ENCODE measurements at regions not wholly inside any gene's neighbourhood (a gene's known extent, or its start where the extent isn't known, plus 50 kb on each side); places are given as distances from the start of the nearest gene placed in this dataset.

DNA sequence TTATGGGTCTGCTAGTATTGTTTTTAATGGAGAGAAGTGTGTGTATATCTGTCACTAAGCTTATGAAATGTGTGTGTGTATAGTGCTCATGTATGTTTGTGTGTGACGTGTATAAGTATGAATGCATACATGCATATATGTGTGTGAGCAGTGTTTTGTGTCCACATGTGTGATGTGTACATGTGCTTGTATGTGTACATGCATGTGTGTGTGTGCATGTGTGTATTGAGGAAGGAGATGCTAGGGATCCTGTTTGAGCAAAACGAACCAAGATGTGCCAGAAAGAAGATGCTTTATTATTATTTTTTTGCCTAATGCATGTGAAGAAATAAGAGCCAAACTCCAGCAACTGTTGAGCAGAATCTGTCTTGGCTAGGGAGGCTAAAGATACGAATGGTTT lies 301.3 kb upstream of the SKOR2 start:
- Histone ChIP-seq H3K4me1 (ENCODE audit: insufficient read depth) (no peaks in the 10 kb centered on the region), H3K27ac (no peak overlapping the region), H3K9me2 (replicated peaks; ENCODE audit: insufficient read depth) (no peaks in the 10 kb centered on the region), H3K9me3 (ENCODE audit: low read depth) (no peaks in the 10 kb centered on the region), H3K27me3 (no peaks in the 10 kb centered on the region), H3K4me3 (no peak overlapping the region), H3K79me2 (no peaks in the 10 kb centered on the region), H2AFZ (no peak overlapping the region), H3K4me2 (no peak overlapping the region), H4K20me1 (ENCODE audit: insufficient read depth, poor library complexity, severe bottlenecking) (no peaks in the 10 kb centered on the region), H3K36me3 (replicated peaks; ENCODE audit: insufficient read depth, low read depth) (no peaks in the 10 kb centered on the region)
- TF ChIP-seq EZH2phosphoT487 (IDR thresholded peaks at IDR 0.05; ENCODE audit: low read depth, severe bottlenecking, unreplicated experiment) (no peak), EZH2 (IDR thresholded peaks at IDR 0.05; ENCODE audit: borderline replicate concordance) (no peak)
- TF ChIP-seq, protein P1, sequence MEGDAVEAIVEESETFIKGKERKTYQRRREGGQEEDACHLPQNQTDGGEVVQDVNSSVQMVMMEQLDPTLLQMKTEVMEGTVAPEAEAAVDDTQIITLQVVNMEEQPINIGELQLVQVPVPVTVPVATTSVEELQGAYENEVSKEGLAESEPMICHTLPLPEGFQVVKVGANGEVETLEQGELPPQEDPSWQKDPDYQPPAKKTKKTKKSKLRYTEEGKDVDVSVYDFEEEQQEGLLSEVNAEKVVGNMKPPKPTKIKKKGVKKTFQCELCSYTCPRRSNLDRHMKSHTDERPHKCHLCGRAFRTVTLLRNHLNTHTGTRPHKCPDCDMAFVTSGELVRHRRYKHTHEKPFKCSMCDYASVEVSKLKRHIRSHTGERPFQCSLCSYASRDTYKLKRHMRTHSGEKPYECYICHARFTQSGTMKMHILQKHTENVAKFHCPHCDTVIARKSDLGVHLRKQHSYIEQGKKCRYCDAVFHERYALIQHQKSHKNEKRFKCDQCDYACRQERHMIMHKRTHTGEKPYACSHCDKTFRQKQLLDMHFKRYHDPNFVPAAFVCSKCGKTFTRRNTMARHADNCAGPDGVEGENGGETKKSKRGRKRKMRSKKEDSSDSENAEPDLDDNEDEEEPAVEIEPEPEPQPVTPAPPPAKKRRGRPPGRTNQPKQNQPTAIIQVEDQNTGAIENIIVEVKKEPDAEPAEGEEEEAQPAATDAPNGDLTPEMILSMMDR (IDR thresholded peaks at IDR 0.05; ENCODE audit: poor library complexity): no peak
- WGBS (ENCODE audit: low lambda C conversion rate, missing lambda C conversion rate): 85% methylated on average over 3 of the region's 3 CpGs
- DNase-seq (ENCODE audit: low spot score): no peak

DNA sequence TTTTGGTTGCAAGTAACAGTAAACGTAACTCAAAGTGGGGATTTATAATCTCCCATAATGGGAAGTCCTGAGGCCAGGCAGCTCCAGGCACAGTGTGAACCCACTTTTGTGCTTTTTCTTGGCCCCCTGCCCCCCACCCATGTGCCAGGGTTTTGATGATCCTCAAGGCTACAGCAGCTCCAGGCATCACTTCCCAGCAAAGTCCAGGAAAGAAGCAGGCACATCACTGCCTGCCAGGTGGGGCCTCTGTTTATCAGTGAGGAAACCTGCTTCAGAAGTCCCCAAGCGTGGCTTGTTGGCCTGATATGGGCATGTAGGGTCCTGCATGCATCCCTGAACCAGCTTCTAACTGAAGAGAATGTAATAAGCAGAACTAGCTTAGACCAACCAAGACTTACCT lies 299.2 kb upstream of the SKOR2 start:
- no peaks in the 10 kb centered on the region for H3K36me3 ChIP-seq (replicated peaks; ENCODE audit: insufficient read depth, low read depth)
- H3K27ac ChIP-seq: no peak overlapping the region
- no peaks in the 10 kb centered on the region for H3K4me1 ChIP-seq (ENCODE audit: insufficient read depth)
- H4K20me1 ChIP-seq (ENCODE audit: insufficient read depth, poor library complexity, severe bottlenecking): no peaks in the 10 kb centered on the region
- no peak for DNase-seq (ENCODE audit: low spot score)
- no peak for TF ChIP-seq EZH2phosphoT487 (IDR thresholded peaks at IDR 0.05; ENCODE audit: low read depth, severe bottlenecking, unreplicated experiment)
- TF ChIP-seq, protein P1 (IDR thresholded peaks at IDR 0.05; ENCODE audit: poor library complexity): no peak
- no peak for TF ChIP-seq EZH2 (IDR thresholded peaks at IDR 0.05; ENCODE audit: borderline replicate concordance)
- H3K4me3 ChIP-seq: no peak overlapping the region
- H3K4me2 ChIP-seq: no peak overlapping the region
- no peaks in the 10 kb centered on the region for H3K9me3 ChIP-seq (ENCODE audit: low read depth)
- H3K79me2 ChIP-seq: no peaks in the 10 kb centered on the region
- WGBS (ENCODE audit: low lambda C conversion rate, missing lambda C conversion rate): 86% methylated on average over 2 of the region's 2 CpGs
- no peaks in the 10 kb centered on the region for H3K9me2 ChIP-seq (replicated peaks; ENCODE audit: insufficient read depth)
- no peak overlapping the region for H2AFZ ChIP-seq
- H3K27me3 ChIP-seq: no peaks in the 10 kb centered on the region

DNA sequence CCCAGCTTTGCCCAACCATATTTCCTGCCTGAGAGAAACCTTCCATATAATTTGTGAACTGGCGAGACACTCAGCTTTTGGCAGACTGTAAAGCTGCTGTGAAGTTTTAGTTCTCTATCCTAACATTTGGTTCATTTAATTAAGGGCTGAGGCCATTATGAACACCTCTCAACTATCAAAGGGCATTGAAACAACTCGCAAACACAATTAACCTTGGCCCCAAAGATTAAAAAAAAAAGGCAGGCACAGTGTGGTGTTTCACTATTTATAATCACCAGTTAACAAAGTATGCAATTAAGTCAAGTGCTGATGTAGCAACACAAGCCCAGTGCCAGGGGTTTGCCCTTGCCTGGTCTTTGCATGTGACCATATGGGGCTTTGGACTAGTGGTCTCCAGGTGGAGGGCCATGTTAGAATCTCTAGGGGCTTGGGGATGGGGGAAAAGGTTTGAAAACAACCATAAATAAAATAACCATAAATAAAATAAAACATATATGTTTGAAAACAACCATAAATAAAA lies 297.6 kb upstream of the SKOR2 start:
- H3K36me3 ChIP-seq (replicated peaks; ENCODE audit: insufficient read depth, low read depth): no peaks in the 10 kb centered on the region
- H3K27me3 ChIP-seq: no peaks in the 10 kb centered on the region
- H3K27ac ChIP-seq: no peak overlapping the region
- no peak overlapping the region for H2AFZ ChIP-seq
- no peaks in the 10 kb centered on the region for H3K9me2 ChIP-seq (replicated peaks; ENCODE audit: insufficient read depth)
- TF ChIP-seq EZH2 (IDR thresholded peaks at IDR 0.05; ENCODE audit: borderline replicate concordance): no peak
- TF ChIP-seq, protein P1 (IDR thresholded peaks at IDR 0.05; ENCODE audit: poor library complexity): no peak
- no peak for TF ChIP-seq EZH2phosphoT487 (IDR thresholded peaks at IDR 0.05; ENCODE audit: low read depth, severe bottlenecking, unreplicated experiment)
- no peaks in the 10 kb centered on the region for H4K20me1 ChIP-seq (ENCODE audit: insufficient read depth, poor library complexity, severe bottlenecking)
- no peak overlapping the region for H3K4me3 ChIP-seq
- H3K9me3 ChIP-seq (ENCODE audit: low read depth): no peaks in the 10 kb centered on the region
- no peak for DNase-seq (ENCODE audit: low spot score)
- H3K79me2 ChIP-seq: no peaks in the 10 kb centered on the region
- no peaks in the 10 kb centered on the region for H3K4me1 ChIP-seq (ENCODE audit: insufficient read depth)
- 75% methylated on average over 2 of the region's 2 CpGs for WGBS (ENCODE audit: low lambda C conversion rate, missing lambda C conversion rate)
- H3K4me2 ChIP-seq: no peak overlapping the region

All from hepatocyte (in vitro differentiated cells).